KG1 (cell line): ENCODE measurements at regions not wholly inside any gene's neighbourhood (a gene's known extent, or its start where the extent isn't known, plus 50 kb on each side); places are given as distances from the start of the nearest gene placed in this dataset.
"Not testable (repeated sequence)": the region's sequence is repeated elsewhere in the genome, so short reads cannot be mapped to it uniquely, and the experiment has no call there.

Experiments used
- DNase-seq: peaks from one replicate; lab custom pipeline; 2025; lab: John Stamatoyannopoulos, UW

DNA sequence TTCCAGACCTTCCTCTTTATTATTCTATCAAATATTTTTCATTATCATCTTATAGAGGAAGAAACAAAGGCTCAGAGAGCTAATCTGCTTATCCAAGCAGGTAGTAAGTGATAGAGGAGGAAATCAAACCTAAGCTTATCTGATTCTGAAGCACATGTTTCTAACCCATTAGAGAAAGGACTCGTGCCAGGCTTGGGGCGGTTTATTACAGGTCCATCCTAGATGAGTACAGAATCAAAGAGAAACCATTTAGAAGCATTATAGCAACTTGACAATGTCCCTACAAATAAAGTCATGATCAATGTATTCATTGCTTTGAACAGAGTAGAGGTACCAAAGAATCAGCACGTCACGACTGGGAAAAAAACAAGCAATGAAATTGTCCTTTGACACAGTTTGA lies 303.0 kb downstream of the CYRIA start:
- DNase-seq = no peak

DNA sequence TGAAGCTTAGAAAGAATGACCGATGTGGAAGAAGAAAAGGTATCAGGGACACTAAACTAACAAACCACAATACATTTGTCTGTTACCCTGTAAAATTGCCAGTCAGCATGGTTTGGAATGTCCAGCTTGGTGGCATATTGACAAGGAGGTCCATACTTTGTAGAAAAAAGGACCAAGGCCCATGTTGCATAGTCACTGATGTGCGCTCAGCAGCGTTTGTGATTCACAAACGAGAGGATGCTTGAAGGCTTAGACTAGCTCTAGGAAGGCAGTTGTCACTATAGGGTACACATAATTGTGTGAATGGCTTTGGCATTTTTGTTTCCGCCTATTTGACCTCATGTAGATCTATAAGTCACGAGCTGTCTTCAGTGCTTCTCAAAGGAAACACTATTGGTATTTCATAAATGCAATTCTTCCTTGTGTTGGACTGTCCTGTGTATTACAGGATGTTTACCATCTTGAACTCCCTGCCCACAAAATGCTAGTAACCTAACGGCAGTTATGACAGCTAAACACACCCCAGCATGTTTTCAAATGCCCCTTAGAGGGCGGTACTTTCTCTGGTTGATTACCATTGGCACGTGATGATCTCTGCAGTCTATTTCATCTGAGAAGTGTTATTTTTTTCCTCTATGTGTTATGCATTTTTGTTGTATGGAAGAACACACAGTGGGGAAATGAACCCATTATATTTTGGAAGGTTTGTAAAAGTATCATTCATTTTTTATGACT lies 304.2 kb downstream of the CYRIA start:
- no peak for DNase-seq

- no peak for DNase-seq
Measured at GRCh38 chr2:16359961-16360360, 305.7 kb downstream of the CYRIA start.

GRCh38 chr2:16357188-16357587 lies 308.4 kb downstream of the CYRIA start:
- no peak for DNase-seq

DNA sequence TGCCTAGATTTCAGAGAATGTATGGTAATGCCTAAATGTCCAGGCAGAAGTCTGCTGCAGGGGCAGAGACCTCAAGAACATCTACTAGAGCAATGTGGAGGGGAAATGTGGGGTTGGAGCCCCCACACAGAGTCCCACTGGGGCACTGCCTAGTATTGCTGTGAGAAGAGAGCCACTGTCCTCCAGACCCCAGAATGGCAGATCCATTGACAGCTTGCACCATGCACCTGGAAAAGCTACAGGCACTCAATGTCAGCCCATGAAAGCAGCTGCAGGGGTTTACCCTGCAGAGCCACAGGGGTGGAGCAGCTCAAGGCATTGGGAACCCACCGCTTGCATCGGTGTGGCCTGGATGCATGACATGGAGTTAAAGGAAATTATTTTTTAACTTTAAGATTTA lies 314.1 kb downstream of the CYRIA start:
- DNase-seq = no peak

- DNase-seq = no peak
Measured at GRCh38 chr2:16351137-16351536, 314.5 kb downstream of the CYRIA start.

DNA sequence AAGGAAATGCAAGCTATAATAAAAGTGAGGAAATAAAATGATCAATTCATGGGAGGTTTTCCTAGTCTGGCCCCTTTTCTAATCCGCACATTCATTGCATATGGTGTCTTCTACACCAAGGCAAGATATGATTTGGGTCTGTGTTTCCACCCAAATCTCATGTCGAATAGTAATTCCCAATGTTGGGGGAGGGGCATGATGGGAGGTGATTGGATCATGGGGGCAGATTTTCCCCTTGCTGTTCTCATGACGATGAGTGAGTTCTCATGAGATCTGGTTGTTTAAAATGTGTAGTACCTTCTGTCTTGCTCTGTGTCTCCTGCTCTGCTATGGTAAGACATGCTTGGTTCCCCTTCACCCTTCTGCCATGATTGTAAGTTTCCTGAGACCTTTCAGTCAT lies 315.4 kb downstream of the CYRIA start:
- DNase-seq = no peak

GRCh38 chr2:16349811-16350210 lies 315.8 kb downstream of the CYRIA start:
- DNase-seq = no peak

DNA sequence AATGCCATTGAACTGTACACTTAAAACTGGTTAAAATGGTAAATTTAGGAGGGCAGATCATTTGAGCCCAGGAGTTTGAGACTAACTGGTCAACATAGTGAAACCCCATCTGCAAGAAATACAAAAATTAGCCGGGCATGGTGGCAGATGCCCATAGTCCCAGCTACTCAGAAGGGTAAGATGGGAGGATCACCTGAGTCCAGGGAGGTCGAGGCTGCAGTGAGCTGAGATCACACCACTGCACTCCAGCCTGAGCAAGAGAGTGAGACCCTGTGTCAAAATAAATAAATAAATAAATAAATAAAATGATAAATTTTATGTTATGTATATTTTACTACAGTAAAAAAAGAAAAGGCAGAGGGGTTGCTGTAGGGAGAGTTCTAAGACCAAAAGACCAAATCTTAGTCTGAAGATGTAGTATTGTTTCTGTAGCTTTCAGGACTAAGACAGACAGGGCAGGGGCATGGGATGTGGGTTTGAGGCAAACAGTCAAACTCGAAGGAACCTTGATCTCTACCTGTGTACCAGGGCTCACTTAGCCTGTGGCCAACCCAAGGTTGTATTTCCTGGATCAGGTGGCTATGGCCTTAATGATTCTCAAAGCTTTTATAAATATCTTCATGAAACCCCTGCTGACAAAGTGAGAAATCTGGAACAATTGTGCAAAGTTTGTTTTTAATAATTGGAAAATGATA lies 316.7 kb downstream of the CYRIA start:
- no peak for DNase-seq

GRCh38 chr2:16346671-16347070 lies 319.0 kb downstream of the CYRIA start:
- no peak for DNase-seq

DNA sequence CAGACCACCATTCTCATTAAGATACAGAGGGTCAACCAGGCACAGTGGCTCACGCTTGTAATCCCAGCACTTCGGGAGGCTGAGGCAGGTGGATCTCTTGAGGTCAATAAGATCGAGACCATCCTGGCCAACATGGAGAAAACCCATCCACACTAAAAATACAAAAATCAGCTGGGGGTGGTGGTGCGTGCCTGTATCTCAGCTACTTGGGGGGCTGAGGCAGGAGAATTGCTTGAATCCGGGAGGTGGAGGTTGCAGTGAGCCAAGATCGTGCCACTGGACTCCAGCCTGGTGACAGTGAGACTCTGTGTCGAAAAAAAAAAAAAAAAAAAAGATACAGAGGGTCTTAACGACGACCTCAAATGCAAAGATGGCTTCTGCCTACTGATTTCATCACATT lies 320.4 kb downstream of the CYRIA start:
- DNase-seq = not testable (repeated sequence)

DNA sequence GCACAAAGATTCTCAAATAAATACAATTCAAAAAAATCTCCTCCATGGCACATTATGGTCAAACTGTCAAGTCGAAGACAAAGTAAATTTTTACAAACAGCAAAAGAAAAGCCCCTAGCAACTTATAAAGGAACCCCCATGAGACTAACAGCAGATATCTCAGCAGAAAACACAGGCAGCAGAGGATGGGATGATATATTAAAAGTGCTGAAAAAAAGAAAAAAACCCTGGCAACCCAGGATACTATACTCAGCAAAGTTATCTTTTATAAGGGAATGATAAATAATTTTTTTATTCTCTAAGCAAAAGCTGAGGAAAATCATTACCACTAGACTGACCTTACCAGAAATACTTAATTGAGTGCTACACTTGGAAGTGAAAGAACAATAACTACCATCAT lies 326.4 kb downstream of the CYRIA start:
- no peak for DNase-seq

- DNase-seq = no peak
Measured at GRCh38 chr2:16338026-16338425, 327.6 kb downstream of the CYRIA start.

GRCh38 chr2:16336916-16337315 lies 328.7 kb downstream of the CYRIA start:
- no peak for DNase-seq

DNA sequence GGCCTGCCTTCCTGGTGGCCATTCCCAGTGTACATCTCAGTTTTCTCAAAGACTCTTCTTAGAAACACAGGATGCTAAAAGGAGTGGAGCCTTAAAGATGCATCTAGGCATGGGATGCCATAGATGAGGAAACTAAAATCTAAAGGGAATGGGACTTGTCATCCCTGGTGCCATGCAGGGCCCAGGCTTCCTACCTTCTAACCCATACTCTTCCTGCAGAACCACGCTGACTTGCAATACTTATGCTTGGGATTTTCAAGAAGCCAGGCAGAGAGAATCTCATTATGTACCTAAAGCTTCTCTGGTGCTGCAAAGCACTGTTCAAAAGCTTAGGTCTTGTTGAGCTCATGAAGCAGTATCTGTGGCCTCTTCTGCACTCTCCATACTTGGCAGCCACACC lies 329.1 kb downstream of the CYRIA start:
- DNase-seq = no peak

DNA sequence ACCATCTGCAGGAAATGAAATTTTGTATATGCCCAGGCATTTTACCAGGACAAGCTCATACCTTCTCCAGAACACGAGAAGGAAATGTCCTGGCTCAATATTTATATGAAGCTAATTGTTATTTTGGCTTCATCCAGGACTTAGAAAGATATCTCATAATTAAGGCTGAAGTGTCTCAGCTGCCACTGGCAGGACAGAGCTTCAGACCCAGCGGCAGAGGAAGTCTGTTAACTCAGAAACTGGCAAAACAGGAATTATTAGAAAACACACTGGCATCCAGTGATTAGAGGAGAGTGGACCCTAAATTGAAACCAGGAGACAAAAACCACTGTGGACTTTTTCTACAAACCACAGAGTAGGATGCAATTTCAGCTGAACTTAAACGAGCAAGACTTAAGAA lies 329.7 kb downstream of the CYRIA start:
- no peak for DNase-seq

- no peak for DNase-seq
Measured at GRCh38 chr2:16335604-16335930, 330.1 kb downstream of the CYRIA start.

- DNase-seq = no peak
Measured at GRCh38 chr2:16334886-16335603, 330.6 kb downstream of the CYRIA start.

GRCh38 chr2:16334366-16334765 lies 331.3 kb downstream of the CYRIA start:
- no peak for DNase-seq

DNA sequence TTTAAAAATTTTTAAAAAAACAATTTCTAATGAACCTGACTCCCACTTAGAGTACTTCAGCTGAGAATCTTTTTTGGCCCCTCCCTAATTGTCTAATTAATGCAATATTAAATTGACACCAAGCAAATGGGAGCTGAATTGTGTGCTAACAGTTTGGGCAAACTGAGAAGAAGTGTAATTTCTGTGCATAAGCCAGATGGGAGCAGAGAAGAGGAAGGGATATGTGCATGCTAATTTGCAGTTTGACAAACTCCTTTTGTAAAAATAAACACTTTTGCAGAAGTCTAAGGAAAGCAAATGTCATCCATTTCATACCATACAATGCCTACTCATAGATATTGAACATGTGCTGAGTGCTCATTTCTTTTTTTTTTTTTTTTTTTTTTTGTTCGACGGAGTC lies 332.0 kb downstream of the CYRIA start:
- DNase-seq = no peak

DNA sequence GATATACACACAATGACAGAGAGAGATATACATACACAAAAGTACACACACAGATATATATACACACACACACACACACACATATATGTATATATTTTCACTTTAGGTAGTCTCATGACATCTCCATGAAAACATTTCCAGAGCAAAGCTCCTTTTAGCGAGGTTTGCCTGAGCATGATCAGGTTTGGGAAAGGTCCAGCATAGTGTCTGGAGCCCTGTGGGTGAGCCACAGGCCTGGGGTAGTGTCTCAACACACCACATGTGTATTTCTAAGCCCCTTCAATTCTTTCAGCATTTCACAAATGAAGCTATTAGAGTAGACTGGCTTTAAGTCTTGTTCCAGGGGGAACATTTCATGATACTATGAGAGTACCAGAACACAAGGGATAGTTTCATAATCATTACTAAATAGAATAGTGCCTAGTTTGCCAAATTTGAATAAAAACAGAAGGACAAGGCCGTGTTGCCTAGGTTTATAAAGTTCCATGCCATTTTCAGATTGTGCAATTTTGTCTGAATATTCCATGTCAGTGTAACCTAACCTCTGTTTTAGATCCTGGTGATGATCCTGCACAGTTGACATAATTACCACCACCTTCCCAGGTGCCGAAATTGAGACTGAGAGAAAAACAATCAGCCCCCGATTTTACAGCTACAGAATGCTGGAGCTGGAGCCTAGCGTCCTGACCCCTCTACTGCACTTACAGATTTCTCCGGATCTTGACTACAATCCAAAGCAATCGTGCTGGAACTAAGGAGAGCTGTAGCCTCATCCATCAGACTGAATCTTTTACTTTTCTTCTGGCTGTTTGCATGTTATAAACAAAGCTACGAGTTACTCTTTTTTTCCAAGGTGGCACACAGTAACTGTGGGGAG lies 332.7 kb downstream of the CYRIA start:
- DNase-seq = no peak

DNA sequence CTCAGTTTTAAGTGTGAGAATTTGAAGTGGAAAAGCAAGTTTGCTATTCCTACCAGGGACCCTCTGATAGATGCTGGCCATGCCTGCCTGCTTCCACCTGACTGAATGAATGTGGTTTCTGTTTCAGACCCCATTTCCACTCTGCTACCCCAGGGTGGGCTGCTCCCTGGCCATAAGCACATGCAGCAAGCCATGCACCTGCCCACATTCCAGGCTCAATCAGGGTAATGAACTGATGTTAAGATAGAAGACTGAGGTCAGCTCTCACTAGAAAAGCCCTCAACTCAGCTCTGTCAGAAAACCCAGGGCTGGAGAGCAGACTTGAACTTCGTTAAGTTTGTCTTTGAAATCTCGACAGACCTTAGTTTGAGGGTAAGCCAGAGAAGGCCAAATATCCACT lies 333.9 kb downstream of the CYRIA start:
- DNase-seq = no peak
